Gastrocnemius medialis (tissue), 4 donors: ENCODE measurements at regions not wholly inside any gene's neighbourhood (a gene's known extent, or its start where the extent isn't known, plus 50 kb on each side); places are given as distances from the start of the nearest gene placed in this dataset.

Experiments
- ATAC-seq, 2 donors: fragments of 150-250 bp; one replicate each; pipeline ENCODE4 v1.9.1; 2016
- DNase-seq, 2 donors: peaks; one replicate each; pipeline ENCODE4 v3.0.0-alpha.2; 2019
- H3K27ac ChIP-seq, 4 donors: fragments of 200-600 bp; sonication (generic); 1 replicate in 1 of 4; 2 replicates in 3 of 4; pipeline ENCODE4 v1.5.1; 2016 to 2018; ENCODE audit warnings: mild to moderate bottlenecking in 2 of 4, moderate library complexity in 1 of 4
- H3K27me3 ChIP-seq, 3 donors: fragments of 200-600 bp; sonication (generic) in 2 of 3; 1 replicate in 1 of 3; 2 replicates in 2 of 3; pipeline versions ENCODE4 v1.5.1 to v1.6.0; 2016 to 2019; ENCODE audit warnings: mild to moderate bottlenecking in 1 of 3, moderate library complexity in 1 of 3
- H3K36me3 ChIP-seq, 2 donors: fragments of 200-600 bp; sonication (generic) in 1 of 2; one replicate each; pipeline ENCODE4 v1.5.1; 2017 to 2018
- H3K4me1 ChIP-seq, 2 donors: fragments of 200-600 bp; sonication (generic) in 1 of 2; one replicate each; pipeline ENCODE4 v1.5.1; 2016 to 2017; ENCODE audit warnings: mild to moderate bottlenecking in 2 of 2
- H3K4me3 ChIP-seq, 4 donors: fragments of 200-600 bp; sonication (generic) in 3 of 4; 1 replicate in 1 of 4; 2 replicates in 3 of 4; pipeline ENCODE4 v1.5.1; 2016 to 2019; ENCODE audit warnings: mild to moderate bottlenecking in 2 of 4
- H3K9me3 ChIP-seq, 3 donors: fragments of 200-600 bp; sonication (generic) in 2 of 3; 1 replicate in 1 of 3; 2 replicates in 2 of 3; pipeline ENCODE4 v1.5.1; 2016 to 2019
- CTCF ChIP-seq, 5 experiments: fragments of 450-650 bp in 3 of 5; fragments of 200-600 bp in 2 of 5; sonication (generic) in 2 of 5; IDR thresholded peaks in 4 of 5; conservative IDR thresholded peaks in 1 of 5; 1 replicate in 4 of 5; 2 replicates in 1 of 5; pipeline ENCODE4 v1.5.1; 2016 to 2019; ENCODE audit warnings: antibody characterized with exemption in 5 of 5, mild to moderate bottlenecking in 3 of 5, moderate library complexity in 3 of 5
- POLR2A ChIP-seq, 2 donors: fragments of 450-650 bp; IDR thresholded peaks; one replicate each; pipeline ENCODE4 v1.6.1; 2017; ENCODE audit warnings: antibody characterized with exemption in 2 of 2, mild to moderate bottlenecking in 2 of 2, moderate library complexity in 2 of 2
- in situ Hi-C, 4 donors: fragments of 200-750 bp; cut with MboI; loops; one replicate each; pipeline versions ENCODE4 v1.15.0 to v1.8.0; 2017; ENCODE audit warnings: low sequenced_read_pairs in 4 of 4
- intact Hi-C: fragments of 100-400 bp; cut with DNase I; formaldehyde crosslinking; loops from one replicate; pipeline ENCODE4 v1.15.1; 2023; ENCODE audit warnings: low total_unique reads

GRCh38 chr9:7376213-7376612, 423.4 kb downstream of the DMAC1 start:
- ATAC-seq = no peak
- no peak overlapping the region for H3K27ac ChIP-seq
- in situ Hi-C loops = no loop called here

DNA sequence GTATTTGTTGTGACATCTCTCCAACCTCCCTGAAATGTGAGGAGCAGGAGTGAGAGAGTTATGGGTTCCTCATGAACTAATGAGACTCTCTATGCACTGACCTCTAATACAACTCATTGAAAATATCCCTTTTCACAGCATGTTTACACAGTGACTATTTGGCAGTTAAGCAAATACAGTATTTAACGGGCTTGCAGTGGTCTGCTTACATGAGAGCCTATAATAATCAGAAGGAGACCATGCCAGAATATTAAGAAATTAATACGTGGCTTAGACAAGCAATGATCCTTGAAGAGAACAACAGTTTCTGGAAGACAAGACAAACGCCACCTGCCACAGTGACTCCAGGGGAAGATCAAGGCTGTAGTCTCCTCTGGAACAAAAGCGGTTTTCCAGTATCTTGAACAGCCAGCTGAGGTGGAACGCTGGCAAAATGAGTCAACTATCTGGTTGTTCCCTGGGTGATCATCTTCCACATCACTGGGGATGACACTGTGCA, 424.5 kb downstream of the DMAC1 start:
- H3K9me3 ChIP-seq = no peaks in the 10 kb centered on the region
- intact Hi-C loops = no loop called here
- H3K27ac ChIP-seq = no peak overlapping the region

More at GRCh38 chr9:7376213-7376612, 423.4 kb downstream of the DMAC1 start:
- Histone ChIP-seq H3K27me3 (no peaks in the 10 kb centered on the region), H3K36me3 (no peaks in the 10 kb centered on the region), H3K4me3 (no peak overlapping the region), H3K4me1 (peaks cover 0 to 3% of the 10 kb centered on the region in 2 donors), H3K9me3 (no peaks in the 10 kb centered on the region)
- DNase-seq = no peak
- TF ChIP-seq POLR2A (IDR thresholded peaks at IDR 0.05) (no peak), CTCF (IDR thresholded peaks at IDR 0.05 in 4 of 5, conservative IDR thresholded peaks at IDR 0.05 in 1 of 5) (no peak)
- intact Hi-C loops = no loop called here

DNA sequence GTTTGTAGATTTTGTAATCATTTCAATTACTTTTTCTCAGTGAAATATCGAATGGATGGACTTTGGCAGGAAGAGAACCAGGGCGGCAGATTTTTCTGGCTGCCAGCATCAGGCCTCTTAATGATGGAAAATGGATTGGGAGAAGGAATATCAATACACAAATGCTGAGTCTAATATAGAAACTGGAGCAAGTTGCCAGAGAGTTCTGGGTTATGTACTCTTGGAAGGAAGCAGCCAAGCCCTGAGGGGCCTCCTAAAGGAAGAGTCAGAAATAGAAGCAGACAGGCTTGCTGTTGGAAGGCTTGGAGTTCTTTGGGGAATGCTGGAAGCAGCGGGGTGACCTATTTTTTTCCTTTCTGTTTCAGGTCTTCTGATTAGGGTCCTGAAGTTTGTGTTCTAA, 428.6 kb downstream of the DMAC1 start:
- H3K36me3 ChIP-seq = no peaks in the 10 kb centered on the region
- no peak for DNase-seq
- H3K27me3 ChIP-seq = no peaks in the 10 kb centered on the region
- no peaks in the 10 kb centered on the region for H3K9me3 ChIP-seq
- peaks cover 6 to 25% of the 10 kb centered on the region in 2 donors for H3K4me1 ChIP-seq
- in situ Hi-C loops (no loop called here), intact Hi-C loops (no loop called here)
- no peak for ATAC-seq
- H3K4me3 ChIP-seq = no peak overlapping the region
- TF ChIP-seq CTCF (IDR thresholded peaks at IDR 0.05 in 4 of 5, conservative IDR thresholded peaks at IDR 0.05 in 1 of 5) (no peak), POLR2A (IDR thresholded peaks at IDR 0.05) (no peak)
- H3K27ac ChIP-seq = peak overlapping the region in 1 of 4 donors; percentile 20

More for the DNA sequence above, 424.5 kb downstream of the DMAC1 start:
- no peak for TF ChIP-seq POLR2A (IDR thresholded peaks at IDR 0.05)
- TF ChIP-seq CTCF (IDR thresholded peaks at IDR 0.05 in 4 of 5, conservative IDR thresholded peaks at IDR 0.05 in 1 of 5) = no peak
- H3K4me3 ChIP-seq = no peak overlapping the region
- H3K36me3 ChIP-seq = no peaks in the 10 kb centered on the region
- no peaks in the 10 kb centered on the region for H3K27me3 ChIP-seq
- in situ Hi-C loops = no loop called here
- DNase-seq = no peak
- H3K4me1 ChIP-seq = peaks cover 6 to 14% of the 10 kb centered on the region in 2 donors
- ATAC-seq = no peak

GRCh38 chr9:7370381-7370780, 429.2 kb downstream of the DMAC1 start:
- H3K36me3 ChIP-seq = no peaks in the 10 kb centered on the region
- no peaks in the 10 kb centered on the region for H3K27me3 ChIP-seq
- ATAC-seq (no peak), DNase-seq (no peak)
- H3K9me3 ChIP-seq = no peaks in the 10 kb centered on the region
- H3K4me1 ChIP-seq = peaks cover 6 to 25% of the 10 kb centered on the region in 2 donors
- H3K27ac ChIP-seq = peak overlapping the region in 1 of 4 donors; percentile 20
- intact Hi-C loops (no loop called here), in situ Hi-C loops (no loop called here)
- no peak overlapping the region for H3K4me3 ChIP-seq
- TF ChIP-seq CTCF (IDR thresholded peaks at IDR 0.05 in 4 of 5, conservative IDR thresholded peaks at IDR 0.05 in 1 of 5) (no peak), POLR2A (IDR thresholded peaks at IDR 0.05) (no peak)

DNA sequence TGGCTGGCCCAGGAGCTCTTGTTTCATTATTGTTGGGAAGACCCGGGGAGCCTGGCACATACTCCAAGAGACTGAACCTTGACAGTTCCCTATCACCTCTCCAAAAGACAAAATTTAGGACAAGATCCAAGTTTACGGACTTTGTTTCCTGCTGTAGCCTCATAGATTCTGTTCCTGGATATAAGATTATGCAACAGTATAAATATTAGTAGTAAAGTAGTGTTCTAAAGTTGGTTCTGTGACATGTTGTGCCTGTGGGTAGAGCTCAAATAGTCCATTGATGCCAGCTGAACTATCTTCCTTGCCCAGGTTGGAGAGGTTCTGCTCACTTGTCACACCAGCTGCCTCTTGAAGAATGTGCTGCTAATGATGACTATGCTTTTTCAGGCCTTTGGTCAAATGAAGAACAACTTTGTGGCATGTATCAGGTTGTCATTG, 430.2 kb downstream of the DMAC1 start:
- no peak for TF ChIP-seq CTCF (IDR thresholded peaks at IDR 0.05 in 4 of 5, conservative IDR thresholded peaks at IDR 0.05 in 1 of 5)
- no peak for TF ChIP-seq POLR2A (IDR thresholded peaks at IDR 0.05)
- Histone ChIP-seq H3K4me1 (peaks cover 6 to 25% of the 10 kb centered on the region in 2 donors), H3K4me3 (no peak overlapping the region), H3K36me3 (no peaks in the 10 kb centered on the region), H3K27me3 (no peaks in the 10 kb centered on the region), H3K27ac (no peak overlapping the region), H3K9me3 (no peaks in the 10 kb centered on the region)
- in situ Hi-C loops = no loop called here
- DNase-seq = no peak
- ATAC-seq = no peak
- intact Hi-C loops = no loop called here
